Tibial nerve (tissue), 4 donors: ENCODE measurements at regions not wholly inside any gene's neighbourhood (a gene's known extent, or its start where the extent isn't known, plus 50 kb on each side); places are given as distances from the start of the nearest gene placed in this dataset.

ENCODE experiments used
- EP300 ChIP-seq, 2 donors: sonication (generic); formaldehyde crosslinking; IDR thresholded peaks; one replicate each; pipeline ENCODE4 v1.6.1; 2017; ENCODE audit warnings: antibody characterized with exemption in 2 of 2, mild to moderate bottlenecking in 1 of 2
- TF ChIP-seq, protein P1 (sequence below), 5 experiments: fragments of 200-600 bp in 3 of 5; fragments of 450-650 bp in 2 of 5; sonication (generic) in 3 of 5; IDR thresholded peaks; one replicate each; pipeline ENCODE4 v1.5.1; 2016 to 2019; ENCODE audit warnings: antibody characterized with exemption in 5 of 5, mild to moderate bottlenecking in 3 of 5, moderate library complexity in 2 of 5

- TF ChIP-seq, protein P1, sequence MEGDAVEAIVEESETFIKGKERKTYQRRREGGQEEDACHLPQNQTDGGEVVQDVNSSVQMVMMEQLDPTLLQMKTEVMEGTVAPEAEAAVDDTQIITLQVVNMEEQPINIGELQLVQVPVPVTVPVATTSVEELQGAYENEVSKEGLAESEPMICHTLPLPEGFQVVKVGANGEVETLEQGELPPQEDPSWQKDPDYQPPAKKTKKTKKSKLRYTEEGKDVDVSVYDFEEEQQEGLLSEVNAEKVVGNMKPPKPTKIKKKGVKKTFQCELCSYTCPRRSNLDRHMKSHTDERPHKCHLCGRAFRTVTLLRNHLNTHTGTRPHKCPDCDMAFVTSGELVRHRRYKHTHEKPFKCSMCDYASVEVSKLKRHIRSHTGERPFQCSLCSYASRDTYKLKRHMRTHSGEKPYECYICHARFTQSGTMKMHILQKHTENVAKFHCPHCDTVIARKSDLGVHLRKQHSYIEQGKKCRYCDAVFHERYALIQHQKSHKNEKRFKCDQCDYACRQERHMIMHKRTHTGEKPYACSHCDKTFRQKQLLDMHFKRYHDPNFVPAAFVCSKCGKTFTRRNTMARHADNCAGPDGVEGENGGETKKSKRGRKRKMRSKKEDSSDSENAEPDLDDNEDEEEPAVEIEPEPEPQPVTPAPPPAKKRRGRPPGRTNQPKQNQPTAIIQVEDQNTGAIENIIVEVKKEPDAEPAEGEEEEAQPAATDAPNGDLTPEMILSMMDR (IDR thresholded peaks at IDR 0.05), result no peak
- no peak for TF ChIP-seq EP300 (IDR thresholded peaks at IDR 0.05)
Observed at GRCh38 chrX:16033331-16033730, 90.0 kb upstream of the GRPR start.
